COLO829 (cell line): ENCODE measurements at regions not wholly inside any gene's neighbourhood (a gene's known extent, or its start where the extent isn't known, plus 50 kb on each side); places are given as distances from the start of the nearest gene placed in this dataset.
"Not testable (repeated sequence)": the region's sequence is repeated elsewhere in the genome, so short reads cannot be mapped to it uniquely, and the experiment has no call there.

Experiments used
- DNase-seq: peaks from one replicate; pipeline ENCODE4 v3.0.0; 2012; ENCODE audit warnings: low spot score

- DNase-seq, result no peak
These were observed 168.1 kb upstream of the MBNL1 start for GRCh38 chr3:152100491-152101132.

DNA sequence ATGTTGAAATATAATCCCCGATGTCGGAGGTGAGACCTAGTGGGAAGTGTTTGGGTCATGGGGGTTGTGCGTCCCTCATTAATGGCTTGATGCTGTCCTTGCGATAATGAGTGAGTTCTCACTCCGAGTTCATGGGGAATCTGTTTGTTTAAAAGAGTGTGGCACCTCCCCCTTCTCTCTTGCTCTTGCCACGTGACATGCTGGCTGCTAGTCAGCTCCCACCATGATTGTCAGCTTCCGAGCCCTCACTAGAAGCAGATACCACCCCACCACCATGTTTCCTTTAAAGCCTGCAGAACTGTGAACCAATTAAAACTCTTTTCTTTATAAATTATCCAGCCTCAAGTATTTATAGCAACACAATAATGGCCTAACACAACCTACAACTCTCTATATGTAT, 166.3 kb upstream of the MBNL1 start:
- no peak for DNase-seq

DNA sequence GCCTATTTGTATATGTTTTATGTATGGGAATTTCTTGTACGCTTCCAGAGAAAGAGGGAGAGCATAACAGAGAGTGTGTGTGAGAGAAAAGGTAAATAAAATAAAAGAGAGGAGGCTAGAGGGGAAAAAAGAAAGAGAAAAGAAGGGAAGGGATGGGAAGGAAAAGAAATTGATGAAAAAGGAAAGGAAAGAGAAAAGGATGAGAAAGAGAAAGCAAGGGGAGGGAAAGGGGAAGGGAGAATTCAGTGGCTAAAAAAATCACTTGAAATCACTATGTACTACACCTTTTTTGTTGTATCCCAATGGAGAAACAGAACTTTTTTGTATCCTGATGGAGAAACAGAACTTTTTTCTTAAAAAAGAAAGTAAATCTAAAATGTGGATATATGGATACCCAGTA, 165.5 kb upstream of the MBNL1 start:
- no peak for DNase-seq

GRCh38 chr3:152104847-152105415, 163.8 kb upstream of the MBNL1 start:
- no peak for DNase-seq

GRCh38 chr3:152105446-152105845, 163.3 kb upstream of the MBNL1 start:
- no peak for DNase-seq

DNA sequence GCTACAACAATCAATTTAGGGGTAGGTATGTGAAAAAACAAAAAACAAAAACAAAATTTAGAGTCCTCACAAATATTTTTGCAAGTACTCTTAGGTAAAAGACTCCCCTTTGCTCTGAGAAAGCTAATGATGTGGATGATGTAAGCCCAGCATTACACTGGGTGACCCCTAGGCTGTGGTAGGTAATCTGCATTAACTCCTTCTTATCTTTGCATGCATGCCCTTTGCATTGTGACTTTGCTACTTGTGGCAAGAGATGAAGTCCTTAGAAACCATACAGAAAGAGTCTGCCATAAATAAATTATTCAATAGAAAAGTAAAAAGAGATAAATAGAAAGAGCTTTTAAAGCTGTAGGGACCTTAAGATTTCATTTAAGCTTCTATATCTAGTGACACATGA, 159.7 kb upstream of the MBNL1 start:
- no peak for DNase-seq

- DNase-seq, result no peak
These were observed 155.3 kb upstream of the MBNL1 start for GRCh38 chr3:152113413-152113812.

DNA sequence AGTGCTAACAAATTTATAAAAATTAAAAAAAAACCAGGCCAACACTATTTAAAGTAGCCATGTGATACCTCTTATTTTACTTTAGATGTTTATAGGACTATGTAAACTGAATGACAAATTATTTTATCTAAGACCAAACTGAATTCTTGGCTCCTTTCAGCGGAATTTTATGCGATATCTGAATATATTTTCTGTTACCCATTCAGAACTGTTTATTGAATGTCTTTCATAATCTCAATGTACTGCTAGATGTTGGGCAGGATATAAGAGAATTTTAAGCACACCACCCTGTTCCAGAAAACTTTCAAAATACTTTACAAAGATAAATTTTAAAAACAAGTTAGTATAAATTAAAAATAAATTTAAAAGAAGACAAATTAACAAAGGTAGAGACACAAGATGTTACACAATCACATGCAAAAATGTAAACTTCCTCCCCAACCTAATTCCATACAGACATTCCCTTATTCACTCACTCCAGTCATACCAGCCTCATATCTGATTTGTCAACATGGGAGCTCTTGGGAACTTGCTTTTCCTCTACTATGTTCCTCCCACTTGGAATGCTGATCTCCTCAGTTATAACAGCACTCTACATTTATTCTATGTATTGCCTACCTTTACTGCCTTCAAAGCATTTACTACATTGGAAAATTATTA, 154.6 kb upstream of the MBNL1 start:
- DNase-seq, result no peak

DNA sequence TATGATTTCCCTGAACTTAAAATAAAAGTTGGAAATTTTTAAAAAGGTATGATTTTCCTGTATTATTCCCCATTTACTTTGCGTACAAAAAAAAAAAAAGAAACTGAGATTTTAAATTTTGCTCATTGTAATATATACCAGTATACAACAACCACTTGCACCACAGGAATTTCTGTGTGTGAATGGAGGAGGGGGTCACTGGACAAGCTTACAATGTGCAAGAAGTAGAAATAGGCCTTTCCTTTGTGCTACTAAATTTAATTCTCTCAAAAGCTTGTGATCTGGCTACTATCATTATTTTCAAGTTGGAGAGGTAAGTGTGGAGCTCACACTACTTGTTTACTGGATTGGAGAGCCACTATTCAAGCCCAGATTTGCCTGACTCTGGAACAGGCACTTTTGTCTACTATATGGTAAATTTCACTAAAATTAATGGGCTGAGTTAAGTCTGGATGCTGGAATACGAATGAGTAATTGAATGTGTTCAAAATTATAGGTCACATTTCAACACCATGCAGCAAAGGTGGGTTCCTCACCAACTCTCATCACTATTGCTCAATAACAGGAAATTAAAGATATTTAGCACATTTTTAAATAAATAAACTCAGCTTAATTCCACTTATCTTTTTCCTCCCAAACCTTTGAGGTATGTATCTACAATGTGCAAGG, 148.0 kb upstream of the MBNL1 start:
- DNase-seq, result no peak

DNA sequence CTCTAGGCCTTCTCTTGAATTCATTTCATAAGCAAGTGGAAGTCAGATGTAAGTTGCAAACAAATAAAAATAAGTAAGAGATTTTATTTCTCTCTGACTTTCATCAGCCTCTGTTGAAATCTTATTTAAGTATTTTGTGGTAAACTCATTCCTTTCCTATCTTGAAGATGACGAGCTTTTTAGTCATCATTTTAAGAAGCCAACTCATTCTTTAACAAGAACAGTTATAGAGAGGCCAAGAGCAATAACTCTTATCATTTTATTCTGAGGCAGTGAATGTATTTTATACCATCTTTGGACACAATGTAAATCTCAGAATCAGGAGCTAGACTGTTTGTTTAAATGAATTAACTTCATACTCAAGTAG, 147.5 kb upstream of the MBNL1 start:
- peak; percentile 35 for DNase-seq

GRCh38 chr3:152122851-152123250, 145.9 kb upstream of the MBNL1 start:
- no peak for DNase-seq

- no peak for DNase-seq
These were observed 145.3 kb upstream of the MBNL1 start for GRCh38 chr3:152123457-152123856.

GRCh38 chr3:152126260-152126659, 142.5 kb upstream of the MBNL1 start:
- no peak for DNase-seq

- no peak for DNase-seq
These were observed 141.7 kb upstream of the MBNL1 start for GRCh38 chr3:152127058-152127457.

GRCh38 chr3:152128356-152128755, 140.4 kb upstream of the MBNL1 start:
- no peak for DNase-seq

GRCh38 chr3:152139651-152140050, 129.1 kb upstream of the MBNL1 start:
- no peak for DNase-seq

- DNase-seq, result no peak
These were observed 122.3 kb upstream of the MBNL1 start for GRCh38 chr3:152146461-152146860.

DNA sequence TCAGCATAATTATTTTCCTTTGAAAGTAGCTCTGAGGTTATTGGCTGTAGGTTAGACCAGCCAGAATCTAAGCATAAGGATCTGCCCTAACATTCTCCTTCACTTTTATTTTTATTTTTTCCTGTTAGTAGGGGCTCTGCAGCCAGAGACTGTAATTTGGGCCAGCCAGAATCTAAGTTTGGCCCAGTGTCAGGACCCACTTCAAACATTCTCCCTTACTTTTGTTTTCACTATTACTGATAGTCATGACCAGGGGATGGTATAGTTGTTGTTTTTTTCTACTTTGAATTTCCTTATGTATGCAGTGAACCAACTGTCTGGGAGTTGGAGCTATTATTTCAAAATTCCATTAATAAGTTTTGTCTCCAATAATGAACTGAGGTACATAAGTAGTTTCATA, 121.0 kb upstream of the MBNL1 start:
- no peak for DNase-seq

DNA sequence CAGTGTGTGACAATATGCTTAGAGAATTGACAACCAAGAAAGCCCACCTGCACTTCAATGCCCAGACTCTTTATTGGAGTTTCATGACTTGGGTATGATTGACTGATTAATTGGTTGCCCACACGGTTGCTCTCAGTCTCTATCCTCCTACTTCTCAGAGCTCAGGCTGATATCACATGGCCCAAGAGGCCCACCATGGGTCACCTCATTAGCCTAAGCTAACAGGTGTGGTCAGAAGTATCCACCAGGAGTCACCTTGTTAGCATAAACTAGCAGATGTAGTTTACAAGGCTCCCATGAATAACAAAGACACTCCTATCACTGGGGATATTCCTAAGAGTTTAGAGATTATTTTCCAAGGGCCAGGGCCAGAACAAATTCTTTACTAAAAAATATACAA, 120.2 kb upstream of the MBNL1 start:
- no peak for DNase-seq

DNA sequence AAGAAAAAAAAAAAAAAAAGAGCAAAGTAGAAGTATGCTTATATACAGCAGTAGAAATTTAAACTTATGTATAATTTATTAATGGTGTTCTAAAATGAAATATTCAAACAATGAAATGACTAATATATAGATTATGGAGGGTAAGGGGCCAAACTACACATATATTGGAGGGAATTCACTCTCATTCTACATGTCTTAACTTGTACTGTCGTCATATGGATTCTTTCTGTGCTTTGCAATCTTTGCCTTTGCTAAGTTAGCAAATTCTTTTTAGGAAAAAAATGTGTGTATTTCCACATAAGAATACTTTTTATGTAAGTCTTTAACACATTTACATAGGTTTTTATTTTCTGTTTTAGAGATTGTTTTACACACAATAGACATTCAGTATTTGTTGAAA, 118.9 kb upstream of the MBNL1 start:
- no peak for DNase-seq

DNA sequence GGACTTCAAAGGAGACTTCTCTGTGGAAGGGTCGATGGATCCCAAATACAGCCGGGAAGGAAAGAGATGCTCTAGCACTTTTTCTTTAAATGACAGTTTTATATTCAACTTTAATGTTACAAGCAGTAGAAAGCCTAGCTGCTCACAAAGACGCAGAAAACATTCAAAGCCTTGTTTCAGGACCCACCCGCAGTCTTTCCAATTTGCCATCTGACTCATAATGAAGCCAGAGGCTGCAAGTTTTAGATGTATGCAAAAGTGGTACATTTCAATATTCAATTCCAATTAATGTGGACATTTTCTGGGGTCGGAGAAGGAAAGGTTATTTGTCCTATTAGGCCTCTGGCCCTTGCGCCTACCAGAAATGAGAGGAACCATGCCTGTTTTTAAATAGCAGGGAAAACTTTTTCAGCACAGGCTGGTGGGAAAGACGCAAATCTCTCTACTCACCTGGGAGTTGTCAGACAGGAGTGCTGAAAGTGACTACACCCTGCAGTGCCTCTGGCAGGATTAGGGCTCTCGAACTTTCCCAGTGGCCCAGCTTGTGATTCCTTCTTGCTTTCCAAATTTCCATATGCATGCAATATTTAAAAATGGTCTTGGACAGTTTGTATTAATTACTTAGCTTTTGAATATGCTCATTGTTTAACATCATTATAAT, 117.4 kb upstream of the MBNL1 start:
- no peak for DNase-seq

DNA sequence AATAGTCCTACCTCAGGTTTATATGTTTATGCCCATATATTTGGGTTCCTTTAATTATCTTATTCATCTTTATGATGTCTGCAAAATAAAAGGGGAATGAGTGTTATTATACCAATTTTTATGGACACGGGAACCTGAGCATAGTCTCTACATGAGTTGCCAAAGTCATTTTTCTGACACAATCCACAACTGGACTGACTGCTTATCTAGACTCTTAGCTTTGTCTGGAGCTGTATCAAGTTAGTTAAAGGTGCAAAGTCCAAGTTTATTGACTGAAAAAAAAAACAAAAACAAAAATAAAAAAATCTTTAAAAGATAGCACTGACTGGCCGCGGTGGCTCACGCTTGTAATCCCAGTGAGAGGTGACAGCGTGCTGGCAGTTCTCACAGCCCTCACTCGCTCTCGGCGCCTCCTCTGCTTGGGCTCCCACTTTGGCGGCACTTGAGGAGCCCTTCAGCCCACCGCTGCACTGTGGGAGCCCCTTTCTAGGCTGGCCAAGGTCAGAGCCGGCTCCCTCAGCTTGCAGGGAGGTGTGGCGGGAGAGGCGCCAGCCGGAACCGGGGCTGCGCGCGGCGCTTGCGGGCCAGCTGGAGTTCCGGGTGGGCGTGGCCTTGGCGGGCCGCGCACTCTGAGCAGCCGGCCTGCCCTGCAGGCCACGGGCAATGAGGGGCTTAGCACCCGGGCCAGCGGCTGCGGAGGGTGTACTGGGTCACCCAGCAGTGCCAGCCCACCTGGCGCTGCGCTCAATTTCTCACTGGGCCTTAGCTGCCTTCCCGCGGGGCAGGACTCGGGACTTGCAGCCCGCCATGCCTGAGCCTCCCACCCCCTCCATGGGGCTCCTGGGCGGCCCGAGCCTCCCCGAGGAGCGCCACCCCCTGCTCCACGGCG, 116.6 kb upstream of the MBNL1 start:
- DNase-seq, result not testable (repeated sequence)
